A673 (cell line): ENCODE measurements at regions not wholly inside any gene's neighbourhood (a gene's known extent, or its start where the extent isn't known, plus 50 kb on each side); places are given as distances from the start of the nearest gene placed in this dataset.

Source experiments
- CTCF ChIP-seq: fragments of 300-800, 200-600 bp; sonication (generic); conservative IDR thresholded peaks from 2 replicates; pipeline ENCODE4 v1.5.1; 2017; ENCODE audit warnings: low read depth, mild to moderate bottlenecking, antibody characterized with exemption, low read length, moderate library complexity, mixed read lengths
- EZH2 ChIP-seq: fragments of 200-600 bp; sonication (generic); IDR thresholded peaks from 2 replicates; pipeline ENCODE4 v1.6.1; 2017; ENCODE audit warnings: borderline replicate concordance, low read depth, mild to moderate bottlenecking, mixed read lengths, antibody characterized with exemption, low read length; ENCODE audit not compliant: poor library complexity, severe bottlenecking

- TF ChIP-seq EZH2, result no peak
- no peak for TF ChIP-seq CTCF
These were observed 110.8 kb upstream of the SALL1 start for GRCh38 chr16:51261919-51262318.
